NCI-H1417 (cell line): ENCODE measurements at regions not wholly inside any gene's neighbourhood (a gene's known extent, or its start where the extent isn't known, plus 50 kb on each side); places are given as distances from the start of the nearest gene placed in this dataset.

Experiments
- DNase-seq, 3 experiments: peaks; one replicate each; lab custom pipeline; 2025; lab: John Stamatoyannopoulos, UW

GRCh38 chr7:13442226-13442625, 547.2 kb downstream of the ETV1 start:
- no peak for DNase-seq

GRCh38 chr7:13447637-13448036, 541.8 kb downstream of the ETV1 start:
- no peak for DNase-seq

GRCh38 chr7:13448243-13448642, 541.2 kb downstream of the ETV1 start:
- no peak for DNase-seq

- DNase-seq, result no peak
These were observed 540.0 kb downstream of the ETV1 start for GRCh38 chr7:13449460-13449859.

GRCh38 chr7:13454916-13455592, 534.4 kb downstream of the ETV1 start:
- no peak for DNase-seq

- DNase-seq, result peak in 2 of 3 experiments; percentile 15 to 64
These were observed 531.7 kb downstream of the ETV1 start for GRCh38 chr7:13457790-13458189.

- peak in 2 of 3 experiments; percentile 76 to 96 for DNase-seq
These were observed 522.5 kb downstream of the ETV1 start for GRCh38 chr7:13466874-13467547.

- no peak for DNase-seq
These were observed 512.5 kb downstream of the ETV1 start for GRCh38 chr7:13476881-13477444.

- no peak for DNase-seq
These were observed 500.1 kb downstream of the ETV1 start for GRCh38 chr7:13489386-13489785.

- no peak for DNase-seq
These were observed 492.5 kb downstream of the ETV1 start for GRCh38 chr7:13496976-13497375.

- DNase-seq, result no peak
These were observed 480.9 kb downstream of the ETV1 start for GRCh38 chr7:13508586-13508985.

- no peak for DNase-seq
These were observed 470.7 kb downstream of the ETV1 start for GRCh38 chr7:13518738-13519137.

GRCh38 chr7:13524076-13524475, 465.4 kb downstream of the ETV1 start:
- no peak for DNase-seq

- DNase-seq, result peak in 2 of 3 experiments; percentile 17 to 58
These were observed 457.3 kb downstream of the ETV1 start for GRCh38 chr7:13532028-13532753.

GRCh38 chr7:13538669-13539068, 450.8 kb downstream of the ETV1 start:
- no peak for DNase-seq

- DNase-seq, result no peak
These were observed 449.0 kb downstream of the ETV1 start for GRCh38 chr7:13540429-13540828.

- no peak for DNase-seq
These were observed 448.1 kb downstream of the ETV1 start for GRCh38 chr7:13541326-13541725.

- no peak for DNase-seq
These were observed 447.0 kb downstream of the ETV1 start for GRCh38 chr7:13542451-13542850.

- DNase-seq, result peak; percentile 14 to 92 (median 58)
These were observed 438.0 kb downstream of the ETV1 start for GRCh38 chr7:13551503-13551902.

GRCh38 chr7:13560441-13560840, 429.0 kb downstream of the ETV1 start:
- no peak for DNase-seq

- DNase-seq, result no peak
These were observed 426.2 kb downstream of the ETV1 start for GRCh38 chr7:13563257-13563656.

- DNase-seq, result no peak
These were observed 425.8 kb downstream of the ETV1 start for GRCh38 chr7:13563680-13564079.
